HepG2 (cell line): ENCODE measurements at regions not wholly inside any gene's neighbourhood (a gene's known extent, or its start where the extent isn't known, plus 50 kb on each side); places are given as distances from the start of the nearest gene placed in this dataset.

Experiments used
- ATAC-seq: fragments of 200-7000 bp; cut with Tn5 transposase; 3 replicates; pipeline ENCODE4 v1.9.1; 2020; ENCODE audit warnings: mild to moderate bottlenecking, moderate library complexity
- BruUV-seq: library from RNA; stranded (reverse); fragments of 400-500 nt; replicated peaks from 2 replicates; lab custom pipeline; 2021; lab: Mats Ljungman, UMichigan
- CTCF ChIA-PET: fragments of 300-600 bp; formaldehyde crosslinking; extraction: SDS; loops from one replicate; lab custom pipeline; 2021; ENCODE audit warnings: low total read pairs, inconsistent platforms, low intra/inter-chr PET ratio; lab: Yijun Ruan, JAX
- POLR2A ChIA-PET: fragments of 350-600 bp; sonication (Branson Sonifier 250); formaldehyde crosslinking; loops from one replicate; lab custom pipeline; 2020; ENCODE audit warnings: antibody characterized with exemption, inconsistent platforms; lab: Yijun Ruan, JAX
- DNase-seq: peaks from one replicate; pipeline ENCODE4 v3.0.0-alpha.2; 2015; ENCODE audit warnings: low spot score
- FAIRE-seq: peaks from 3 replicates; lab custom pipeline; 2011; peaks lifted over from hg19 to GRCh38; lab: Jason Lieb, UNC
- H2AFZ ChIP-seq: one replicate; pipeline ENCODE4 v1.6.1; 2011; ENCODE audit warnings: low read length, inconsistent platforms
- H3K27ac ChIP-seq: fragments of 300-600 bp; 3 replicates; pipeline ENCODE4 v1.8.0; 2011; ENCODE audit warnings: mixed run types, mild to moderate bottlenecking, mixed read lengths, low read length, inconsistent platforms; ENCODE audit not compliant: insufficient read depth; ENCODE audit errors: extremely low read length
- H3K27me3 ChIP-seq, 2 experiments: fragments of 200-600 bp in 1 of 2; 2 replicates in 1 of 2; 3 replicates in 1 of 2; pipeline versions ENCODE4 v1.6.0 to v1.8.0; 2011; ENCODE audit warnings: low read length in 2 of 2, mild to moderate bottlenecking in 2 of 2, moderate library complexity in 2 of 2, inconsistent platforms in 1 of 2; ENCODE audit not compliant: insufficient read depth in 2 of 2, control insufficient read depth in 1 of 2
- H3K36me3 ChIP-seq, 2 experiments: fragments of 200-600 bp in 1 of 2; replicated peaks in 1 of 2; 2 replicates in 1 of 2; 3 replicates in 1 of 2; pipeline versions ENCODE4 v1.5.1 to v1.8.0; 2011; ENCODE audit warnings: low read length in 2 of 2, inconsistent platforms in 1 of 2; ENCODE audit not compliant: insufficient read depth in 2 of 2, control insufficient read depth in 1 of 2
- H3K4me1 ChIP-seq: 2 replicates; pipeline ENCODE4 v1.5.1; 2012; ENCODE audit warnings: low read length, inconsistent platforms; ENCODE audit not compliant: insufficient read depth
- H3K4me2 ChIP-seq: 2 replicates; pipeline ENCODE4 v1.6.0; 2011; ENCODE audit warnings: low read depth, low read length, inconsistent platforms
- H3K4me3 ChIP-seq, 3 experiments: fragments of 200-600 bp in 1 of 3; sonication (generic), shearing (Covaris generic) in 1 of 3; replicated peaks in 1 of 3; 2 replicates each; pipeline ENCODE4 v1.5.1; 2011 to 2016; ENCODE audit warnings: low read length in 3 of 3, inconsistent platforms in 2 of 3, low read depth in 2 of 3, mild to moderate bottlenecking in 2 of 3, control low read depth in 1 of 3, mixed read lengths in 1 of 3; ENCODE audit not compliant: insufficient read depth in 1 of 3
- H3K79me2 ChIP-seq: one replicate; pipeline ENCODE4 v1.6.1; 2011; ENCODE audit warnings: low read length, inconsistent platforms; ENCODE audit not compliant: insufficient read depth
- H3K9ac ChIP-seq: 2 replicates; pipeline ENCODE4 v1.6.0; 2011; ENCODE audit warnings: mild to moderate bottlenecking, low read depth, low read length, inconsistent platforms; ENCODE audit not compliant: insufficient read depth
- H3K9me3 ChIP-seq: 2 replicates; pipeline ENCODE4 v1.5.1; 2012; ENCODE audit warnings: mild to moderate bottlenecking, low read length
- H4K20me1 ChIP-seq: 2 replicates; pipeline ENCODE4 v1.6.0; 2011; ENCODE audit warnings: inconsistent platforms, mild to moderate bottlenecking, low read length, moderate library complexity; ENCODE audit not compliant: insufficient read depth
- ELF1 ChIP-seq: sonication (generic); formaldehyde crosslinking; IDR thresholded peaks from 2 replicates; pipeline ENCODE4 v1.4.0; 2020; ENCODE audit warnings: missing genetic modification reagents
- HNRNPH1 ChIP-seq: fragments of 200-400 bp; formaldehyde crosslinking; optimal IDR thresholded peaks from 2 replicates; pipeline ENCODE3; 2017; ENCODE audit warnings: mild to moderate bottlenecking, low read depth, low read length
- MAFK ChIP-seq, 2 experiments: IDR thresholded peaks in 1 of 2; conservative IDR thresholded peaks in 1 of 2; 2 replicates each; pipeline ENCODE4 v1.6.1; 2011; ENCODE audit warnings: improper control_type of control experiment in 2 of 2, low read length in 2 of 2
- PLRG1 ChIP-seq: fragments of 450-650 bp; conservative IDR thresholded peaks from 2 replicates; pipeline ENCODE4 v1.6.1; 2016
- SATB2 ChIP-seq: sonication (generic); formaldehyde crosslinking; IDR thresholded peaks from 2 replicates; pipeline ENCODE4 v1.5.0; 2020; ENCODE audit warnings: missing genetic modification reagents
- TCF7 ChIP-seq: sonication (generic); IDR thresholded peaks from 2 replicates; pipeline ENCODE4 v1.6.1; 2016; ENCODE audit warnings: antibody characterized with exemption, low read depth
- ZNF10 ChIP-seq: sonication (generic); formaldehyde crosslinking; IDR thresholded peaks from 2 replicates; pipeline ENCODE4 v1.4.0; 2020; ENCODE audit warnings: mild to moderate bottlenecking, low read depth, missing genetic modification reagents, borderline replicate concordance
- ZNF562 ChIP-seq: sonication (generic); formaldehyde crosslinking; IDR thresholded peaks from 2 replicates; pipeline ENCODE4 v1.8.0; 2022; ENCODE audit warnings: missing genetic modification reagents, borderline replicate concordance
- ZNF574 ChIP-seq: sonication (generic); formaldehyde crosslinking; IDR thresholded peaks from 2 replicates; pipeline ENCODE4 v1.4.0; 2020; ENCODE audit warnings: missing genetic modification reagents
- ZNF607 ChIP-seq: sonication (generic); formaldehyde crosslinking; IDR thresholded peaks from 2 replicates; pipeline ENCODE4 v1.5.1; 2020; ENCODE audit warnings: missing genetic modification reagents, mild to moderate bottlenecking, borderline replicate concordance
- ZSCAN25 ChIP-seq: sonication (generic); formaldehyde crosslinking; IDR thresholded peaks from 2 replicates; pipeline ENCODE4 v1.8.0; 2022; ENCODE audit warnings: mild to moderate bottlenecking, missing genetic modification reagents
- ZUFSP ChIP-seq: sonication (generic); formaldehyde crosslinking; IDR thresholded peaks from 2 replicates; pipeline ENCODE4 v1.9.0; 2021; ENCODE audit warnings: missing genetic modification reagents, mild to moderate bottlenecking, borderline replicate concordance
- WGBS: methylation state at CpG from one replicate; pipeline ENCODE4 v1.1.6; 2017; ENCODE audit warnings: low lambda C conversion rate; 5-methylcytosine and 5-hydroxymethylcytosine counted together
- in situ Hi-C: cut with HindIII; loops from 2 replicates; pipeline ENCODE4 v1.10.0; 2017; ENCODE audit warnings: low pct_unique_long_range_greater_than_20kb; ENCODE audit not compliant: extremely low pct_ligation_motif_present
- intact Hi-C: fragments of 100-400 bp; cut with micrococcal nuclease; formaldehyde crosslinking; loops from one replicate; pipeline ENCODE4 v1.10.0; 2022; ENCODE audit not compliant: unreplicated experiment
- TF ChIP-seq, protein P1 (sequence below): sonication (generic); formaldehyde crosslinking; IDR thresholded peaks from 2 replicates; pipeline ENCODE4 v1.4.0; 2020; ENCODE audit warnings: missing genetic modification reagents
- TF ChIP-seq, protein P2 (sequence below): sonication (generic); formaldehyde crosslinking; IDR thresholded peaks from 2 replicates; pipeline ENCODE4 v1.4.0; 2020; ENCODE audit warnings: mild to moderate bottlenecking, missing genetic modification reagents, borderline replicate concordance

GRCh38 chr2:42846026-42846425, 53.6 kb upstream of the HAAO start:
- no TSS peak for BruUV-seq
- Histone ChIP-seq H3K9ac (no peak overlapping the region), H4K20me1 (no peaks in the 10 kb centered on the region), H2AFZ (no peak overlapping the region), H3K36me3 (no peaks in the 10 kb centered on the region), H3K27ac (no peak overlapping the region), H3K9me3 (no peaks in the 10 kb centered on the region), H3K4me2 (no peak overlapping the region), H3K79me2 (no peaks in the 10 kb centered on the region), H3K4me1 (peaks cover 47% of the 10 kb centered on the region), H3K27me3 (peaks cover 2 to 37% of the 10 kb centered on the region in 2 experiments; a peak in 4 of 5 replicates), H3K4me3 (no peak overlapping the region)
- POLR2A ChIA-PET, result interaction anchor here (1.1 kb wide), 1 partner anchor 9 kb away, joined by 3 read pairs; no protein-coding TSS in a partner anchor
- in situ Hi-C loops (no loop called here), intact Hi-C loops (no loop called here)
- ATAC-seq (no peak), FAIRE-seq (no peak), DNase-seq (no peak)
- 65% methylated on average over 8 of the region's 8 CpGs for WGBS
- CTCF ChIA-PET, result no interaction called here
- TF ChIP-seq ZSCAN25 (CRISPR knock-in tag) (no peak), ZUFSP (no peak), ELF1 (CRISPR knock-in tag) (no peak), TCF7 (no peak), ZNF562 (CRISPR knock-in tag) (no peak), SATB2 (CRISPR knock-in tag) (no peak), PLRG1 (no peak), ZNF10 (CRISPR knock-in tag) (no peak), ZNF607 (no peak), MAFK (conservative IDR thresholded peaks at IDR 0.05 in 1 of 2, IDR thresholded peaks at IDR 0.05 in 1 of 2; ENCODE audit: low read length in 2 of 2) (no peak), HNRNPH1 (no peak), ZNF574 (CRISPR knock-in tag) (no peak)
- TF ChIP-seq, protein P1, sequence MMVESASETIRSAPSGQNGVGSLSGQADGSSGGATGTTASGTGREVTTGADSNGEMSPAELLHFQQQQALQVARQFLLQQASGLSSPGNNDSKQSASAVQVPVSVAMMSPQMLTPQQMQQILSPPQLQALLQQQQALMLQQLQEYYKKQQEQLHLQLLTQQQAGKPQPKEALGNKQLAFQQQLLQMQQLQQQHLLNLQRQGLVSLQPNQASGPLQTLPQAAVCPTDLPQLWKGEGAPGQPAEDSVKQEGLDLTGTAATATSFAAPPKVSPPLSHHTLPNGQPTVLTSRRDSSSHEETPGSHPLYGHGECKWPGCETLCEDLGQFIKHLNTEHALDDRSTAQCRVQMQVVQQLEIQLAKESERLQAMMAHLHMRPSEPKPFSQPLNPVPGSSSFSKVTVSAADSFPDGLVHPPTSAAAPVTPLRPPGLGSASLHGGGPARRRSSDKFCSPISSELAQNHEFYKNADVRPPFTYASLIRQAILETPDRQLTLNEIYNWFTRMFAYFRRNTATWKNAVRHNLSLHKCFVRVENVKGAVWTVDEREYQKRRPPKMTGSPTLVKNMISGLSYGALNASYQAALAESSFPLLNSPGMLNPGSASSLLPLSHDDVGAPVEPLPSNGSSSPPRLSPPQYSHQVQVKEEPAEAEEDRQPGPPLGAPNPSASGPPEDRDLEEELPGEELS (CRISPR knock-in tag), result no peak
- TF ChIP-seq, protein P2, sequence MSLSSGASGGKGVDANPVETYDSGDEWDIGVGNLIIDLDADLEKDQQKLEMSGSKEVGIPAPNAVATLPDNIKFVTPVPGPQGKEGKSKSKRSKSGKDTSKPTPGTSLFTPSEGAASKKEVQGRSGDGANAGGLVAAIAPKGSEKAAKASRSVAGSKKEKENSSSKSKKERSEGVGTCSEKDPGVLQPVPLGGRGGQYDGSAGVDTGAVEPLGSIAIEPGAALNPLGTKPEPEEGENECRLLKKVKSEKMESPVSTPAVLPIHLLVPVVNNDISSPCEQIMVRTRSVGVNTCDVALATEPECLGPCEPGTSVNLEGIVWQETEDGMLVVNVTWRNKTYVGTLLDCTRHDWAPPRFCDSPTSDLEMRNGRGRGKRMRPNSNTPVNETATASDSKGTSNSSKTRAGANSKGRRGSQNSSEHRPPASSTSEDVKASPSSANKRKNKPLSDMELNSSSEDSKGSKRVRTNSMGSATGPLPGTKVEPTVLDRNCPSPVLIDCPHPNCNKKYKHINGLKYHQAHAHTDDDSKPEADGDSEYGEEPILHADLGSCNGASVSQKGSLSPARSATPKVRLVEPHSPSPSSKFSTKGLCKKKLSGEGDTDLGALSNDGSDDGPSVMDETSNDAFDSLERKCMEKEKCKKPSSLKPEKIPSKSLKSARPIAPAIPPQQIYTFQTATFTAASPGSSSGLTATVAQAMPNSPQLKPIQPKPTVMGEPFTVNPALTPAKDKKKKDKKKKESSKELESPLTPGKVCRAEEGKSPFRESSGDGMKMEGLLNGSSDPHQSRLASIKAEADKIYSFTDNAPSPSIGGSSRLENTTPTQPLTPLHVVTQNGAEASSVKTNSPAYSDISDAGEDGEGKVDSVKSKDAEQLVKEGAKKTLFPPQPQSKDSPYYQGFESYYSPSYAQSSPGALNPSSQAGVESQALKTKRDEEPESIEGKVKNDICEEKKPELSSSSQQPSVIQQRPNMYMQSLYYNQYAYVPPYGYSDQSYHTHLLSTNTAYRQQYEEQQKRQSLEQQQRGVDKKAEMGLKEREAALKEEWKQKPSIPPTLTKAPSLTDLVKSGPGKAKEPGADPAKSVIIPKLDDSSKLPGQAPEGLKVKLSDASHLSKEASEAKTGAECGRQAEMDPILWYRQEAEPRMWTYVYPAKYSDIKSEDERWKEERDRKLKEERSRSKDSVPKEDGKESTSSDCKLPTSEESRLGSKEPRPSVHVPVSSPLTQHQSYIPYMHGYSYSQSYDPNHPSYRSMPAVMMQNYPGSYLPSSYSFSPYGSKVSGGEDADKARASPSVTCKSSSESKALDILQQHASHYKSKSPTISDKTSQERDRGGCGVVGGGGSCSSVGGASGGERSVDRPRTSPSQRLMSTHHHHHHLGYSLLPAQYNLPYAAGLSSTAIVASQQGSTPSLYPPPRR (CRISPR knock-in tag), result no peak
